ENCODE measurements at regions not wholly inside any gene's neighbourhood (a gene's known extent, or its start where the extent isn't known, plus 50 kb on each side); places are given as distances from the start of the nearest gene placed in this dataset.
"Not testable (repeated sequence)": the region's sequence is repeated elsewhere in the genome, so short reads cannot be mapped to it uniquely, and the experiment has no call there.

GRCh38 chr12:68510397-68510796, 100.3 kb upstream of the RAP1B start:
- DNase-seq: no peak

GRCh38 chr12:68514807-68515411, 95.8 kb upstream of the RAP1B start:
- no peak for DNase-seq

GRCh38 chr12:68515793-68516192, 94.9 kb upstream of the RAP1B start:
- no peak for DNase-seq

GRCh38 chr12:68521321-68521839, 89.3 kb upstream of the RAP1B start:
- no peak for DNase-seq

GRCh38 chr12:68521848-68522502, 88.7 kb upstream of the RAP1B start:
- DNase-seq: no peak

- no peak for DNase-seq
Observed at GRCh38 chr12:68529466-68529865, 81.2 kb upstream of the RAP1B start.

GRCh38 chr12:68529869-68530268, 80.8 kb upstream of the RAP1B start:
- DNase-seq: no peak

GRCh38 chr12:68530299-68530698, 80.4 kb upstream of the RAP1B start:
- DNase-seq: no peak

- DNase-seq: no peak
Observed at GRCh38 chr12:68530965-68531364, 79.7 kb upstream of the RAP1B start.

- DNase-seq: no peak
Observed at GRCh38 chr12:68532204-68532886, 78.4 kb upstream of the RAP1B start.

- DNase-seq: no peak
Observed at GRCh38 chr12:68532887-68533248, 77.8 kb upstream of the RAP1B start.

- DNase-seq: no peak
Observed at GRCh38 chr12:68534108-68534507, 76.6 kb upstream of the RAP1B start.

GRCh38 chr12:68536885-68537485, 73.7 kb upstream of the RAP1B start:
- DNase-seq: no peak

- no peak for DNase-seq
Observed at GRCh38 chr12:68537571-68537970, 73.1 kb upstream of the RAP1B start.

GRCh38 chr12:68538726-68539614, 71.7 kb upstream of the RAP1B start:
- no peak for DNase-seq

- DNase-seq: no peak
Observed at GRCh38 chr12:68539615-68539952, 71.1 kb upstream of the RAP1B start.

- DNase-seq: not testable (repeated sequence)
Observed at GRCh38 chr12:68540768-68541167, 69.9 kb upstream of the RAP1B start.

GRCh38 chr12:68547318-68547717, 63.4 kb upstream of the RAP1B start:
- not testable (repeated sequence) for DNase-seq

GRCh38 chr12:68552605-68553195, 58.0 kb upstream of the RAP1B start:
- DNase-seq: not testable (repeated sequence)

GRCh38 chr12:68557011-68557730, 53.5 kb upstream of the RAP1B start:
- DNase-seq: no peak

- DNase-seq: no peak
Observed at GRCh38 chr12:68559246-68559645, 51.5 kb upstream of the RAP1B start.
